H1 (cell line): ENCODE measurements at regions not wholly inside any gene's neighbourhood (a gene's known extent, or its start where the extent isn't known, plus 50 kb on each side); places are given as distances from the start of the nearest gene placed in this dataset.

Source experiments
- ATF2 ChIP-seq: IDR thresholded peaks from 2 replicates; pipeline ENCODE4 v1.6.1; 2012; ENCODE audit warnings: low read length, inconsistent platforms
- EZH2 ChIP-seq: fragments of 200-600 bp; sonication (generic); IDR thresholded peaks from 2 replicates; pipeline ENCODE4 v1.7.1; 2012; ENCODE audit warnings: low read depth, mild to moderate bottlenecking, moderate library complexity, low read length, inconsistent platforms; ENCODE audit not compliant: severe bottlenecking
- POLR2A ChIP-seq, 2 experiments: IDR thresholded peaks; 1 replicate in 1 of 2; 2 replicates in 1 of 2; pipeline ENCODE4 v1.6.1; 2011; ENCODE audit warnings: low read depth in 2 of 2, low read length in 2 of 2, mild to moderate bottlenecking in 2 of 2; ENCODE audit errors: control extremely low read depth in 1 of 2
- TAF1 ChIP-seq: IDR thresholded peaks from 2 replicates; pipeline ENCODE4 v1.6.1; 2011; ENCODE audit warnings: mild to moderate bottlenecking, low read depth, low read length
- TF ChIP-seq, protein P1 (sequence below), 3 experiments: IDR thresholded peaks; 1 replicate in 2 of 3; 2 replicates in 1 of 3; pipeline versions ENCODE4 v1.5.1 to v1.6.1; 2011; ENCODE audit warnings: low read length in 3 of 3, mild to moderate bottlenecking in 3 of 3, inconsistent platforms in 2 of 3, low read depth in 1 of 3, moderate library complexity in 1 of 3; ENCODE audit not compliant: insufficient read depth in 1 of 3; ENCODE audit errors: control extremely low read depth in 1 of 3

DNA sequence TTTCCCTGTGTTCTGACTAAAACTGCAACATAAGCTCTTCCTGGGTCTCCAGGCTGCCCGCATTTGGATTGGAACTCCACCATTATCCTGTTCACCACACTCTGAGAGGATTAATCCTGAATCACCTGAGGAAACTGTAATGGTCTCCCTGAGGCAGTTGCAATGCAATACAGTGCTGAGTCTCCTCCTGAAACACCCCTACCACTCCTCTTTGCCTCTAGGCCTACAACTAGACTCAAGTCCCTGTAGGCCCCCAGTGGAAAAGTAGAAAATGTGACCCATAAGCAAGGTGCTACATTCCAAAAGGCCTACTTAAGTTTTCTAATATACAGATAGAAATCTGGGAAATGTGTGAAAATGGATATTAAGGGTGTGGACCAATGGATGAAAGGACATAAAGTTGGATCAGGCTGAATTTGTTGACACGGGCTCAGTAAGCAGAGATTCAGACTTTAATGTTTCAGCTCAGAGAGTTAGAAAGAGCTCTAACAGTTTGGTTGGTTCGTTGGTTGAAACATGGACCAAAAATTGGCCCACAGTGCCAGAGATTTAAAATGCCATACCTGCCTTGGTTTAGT, 222.3 kb upstream of the ZC3H15 start:
- TF ChIP-seq TAF1 = no peak
- TF ChIP-seq, protein P1, sequence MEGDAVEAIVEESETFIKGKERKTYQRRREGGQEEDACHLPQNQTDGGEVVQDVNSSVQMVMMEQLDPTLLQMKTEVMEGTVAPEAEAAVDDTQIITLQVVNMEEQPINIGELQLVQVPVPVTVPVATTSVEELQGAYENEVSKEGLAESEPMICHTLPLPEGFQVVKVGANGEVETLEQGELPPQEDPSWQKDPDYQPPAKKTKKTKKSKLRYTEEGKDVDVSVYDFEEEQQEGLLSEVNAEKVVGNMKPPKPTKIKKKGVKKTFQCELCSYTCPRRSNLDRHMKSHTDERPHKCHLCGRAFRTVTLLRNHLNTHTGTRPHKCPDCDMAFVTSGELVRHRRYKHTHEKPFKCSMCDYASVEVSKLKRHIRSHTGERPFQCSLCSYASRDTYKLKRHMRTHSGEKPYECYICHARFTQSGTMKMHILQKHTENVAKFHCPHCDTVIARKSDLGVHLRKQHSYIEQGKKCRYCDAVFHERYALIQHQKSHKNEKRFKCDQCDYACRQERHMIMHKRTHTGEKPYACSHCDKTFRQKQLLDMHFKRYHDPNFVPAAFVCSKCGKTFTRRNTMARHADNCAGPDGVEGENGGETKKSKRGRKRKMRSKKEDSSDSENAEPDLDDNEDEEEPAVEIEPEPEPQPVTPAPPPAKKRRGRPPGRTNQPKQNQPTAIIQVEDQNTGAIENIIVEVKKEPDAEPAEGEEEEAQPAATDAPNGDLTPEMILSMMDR (IDR thresholded peaks at IDR 0.05; ENCODE audit: control extremely low read depth in 1 of 3, insufficient read depth in 1 of 3, low read depth in 1 of 3, low read length in 3 of 3) = no peak
- TF ChIP-seq ATF2 = no peak
- TF ChIP-seq EZH2 = no peak
- no peak for TF ChIP-seq POLR2A (IDR thresholded peaks at IDR 0.05; ENCODE audit: control extremely low read depth in 1 of 2, low read depth in 2 of 2, low read length in 2 of 2)
